AG09319 (cell line): ENCODE measurements at regions not wholly inside any gene's neighbourhood (a gene's known extent, or its start where the extent isn't known, plus 50 kb on each side); places are given as distances from the start of the nearest gene placed in this dataset.

ENCODE experiments used
- DNase-seq: peaks from one replicate; pipeline ENCODE4 v3.0.0-alpha.2; 2010; ENCODE audit warnings: low read depth; ENCODE audit errors: extremely low read depth
- CTCF ChIP-seq: IDR thresholded peaks from 2 replicates; pipeline ENCODE4 v1.5.1; 2011; ENCODE audit warnings: low read depth, mild to moderate bottlenecking, inconsistent platforms, low read length, moderate library complexity

- TF ChIP-seq CTCF, result no peak
- no peak for DNase-seq
Measured at GRCh38 chr11:116471608-116472256, 301.1 kb downstream of the BUD13 start.

- DNase-seq, result no peak
- TF ChIP-seq CTCF, result no peak
Measured at GRCh38 chr11:116468699-116469098, 304.1 kb downstream of the BUD13 start.

GRCh38 chr11:116467823-116468222 is 305.0 kb downstream of the BUD13 start:
- DNase-seq, result no peak
- no peak for TF ChIP-seq CTCF

GRCh38 chr11:116466801-116467200 is 306.0 kb downstream of the BUD13 start:
- TF ChIP-seq CTCF, result no peak
- DNase-seq, result no peak

- DNase-seq, result no peak
- no peak for TF ChIP-seq CTCF
Measured at GRCh38 chr11:116466191-116466590, 306.6 kb downstream of the BUD13 start.

- no peak for TF ChIP-seq CTCF
- DNase-seq, result no peak
Measured at GRCh38 chr11:116465056-116465455, 307.7 kb downstream of the BUD13 start.

- no peak for DNase-seq
- TF ChIP-seq CTCF, result no peak
Measured at GRCh38 chr11:116461789-116462188, 311.0 kb downstream of the BUD13 start.
